Umbilical cord (tissue), 1 donor: ENCODE measurements at regions not wholly inside any gene's neighbourhood (a gene's known extent, or its start where the extent isn't known, plus 50 kb on each side); places are given as distances from the start of the nearest gene placed in this dataset.

Experiments
- DNase-seq: peaks from one replicate; pipeline ENCODE4 v3.0.0-alpha.2; 2015; ENCODE audit warnings: low spot score

DNA sequence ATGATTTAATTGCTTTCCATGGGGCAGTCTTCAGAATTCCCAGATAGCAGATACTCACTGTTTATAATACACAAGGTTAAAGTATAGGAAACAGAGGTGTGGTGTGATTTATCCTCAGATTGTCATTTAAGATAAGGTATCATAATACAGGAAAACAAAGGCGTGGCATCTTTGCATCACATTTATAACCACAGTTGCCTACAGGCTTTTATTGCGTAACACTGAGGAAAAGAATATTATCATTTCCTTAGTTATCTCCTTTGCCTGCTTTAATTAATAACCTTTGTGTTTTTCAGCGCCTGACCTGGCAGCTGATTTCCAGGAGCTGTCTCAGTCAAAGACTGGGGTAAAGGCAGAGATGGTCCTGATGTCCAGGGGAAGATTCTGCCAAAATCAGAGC lies 68.8 kb downstream of the SSX7 start:
- no peak for DNase-seq

GRCh38 chrX:52577464-52578173 lies 60.8 kb upstream of the XAGE1B start:
- no peak for DNase-seq

GRCh38 chrX:52576946-52577345 lies 60.1 kb upstream of the XAGE1B start:
- peak; percentile 6 for DNase-seq

DNA sequence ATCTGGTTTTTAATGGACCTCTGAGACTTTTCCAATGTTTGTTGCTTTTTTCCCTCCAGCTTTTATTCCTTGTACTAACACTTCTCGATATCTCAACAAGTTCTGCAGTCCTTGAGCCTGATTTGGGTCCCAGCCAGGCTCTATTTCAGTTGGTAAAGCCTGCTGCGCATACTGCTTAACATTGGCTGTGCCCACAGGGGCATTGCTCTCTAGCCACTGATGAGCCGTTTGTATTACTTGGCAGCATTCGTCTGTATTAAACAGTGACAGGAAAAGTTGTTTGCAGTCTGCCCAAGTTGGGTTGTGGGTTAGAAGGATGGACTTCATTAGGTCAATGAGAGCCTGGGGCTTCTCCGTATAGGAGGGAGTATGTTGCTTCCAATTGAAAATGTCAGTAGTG lies 59.6 kb upstream of the XAGE1B start:
- peak; percentile 9 for DNase-seq

- peak; percentile 62 for DNase-seq
These were observed 57.8 kb upstream of the XAGE1B start for GRCh38 chrX:52574416-52575275.

DNA sequence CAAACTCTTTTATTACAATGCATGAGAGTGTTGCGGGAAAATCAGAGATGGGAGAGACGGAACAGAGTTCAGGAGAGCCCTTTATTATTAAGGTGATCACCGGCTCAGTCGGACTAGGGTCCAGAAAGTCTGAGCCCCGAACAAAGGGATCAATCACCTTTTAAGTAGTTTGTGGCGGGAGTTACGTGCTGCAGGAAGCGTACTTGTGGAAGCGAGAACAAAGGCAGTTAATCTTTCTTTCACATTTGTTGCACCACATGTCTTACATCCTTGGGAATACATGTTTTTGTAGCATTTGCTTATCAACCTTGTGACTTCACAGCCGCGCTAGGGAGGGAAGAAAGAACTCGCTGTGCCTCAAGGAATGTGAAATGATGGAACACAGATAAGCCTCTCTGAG lies 51.3 kb upstream of the XAGE1B start:
- DNase-seq: peak; percentile 14
